Kidney (tissue), 13 donors: ENCODE measurements at regions not wholly inside any gene's neighbourhood (a gene's known extent, or its start where the extent isn't known, plus 50 kb on each side); places are given as distances from the start of the nearest gene placed in this dataset.

Source experiments
- DNase-seq, 5 donors: peaks; one replicate each; pipeline ENCODE4 v3.0.0-alpha.2; 2013 to 2020
- FAIRE-seq: peaks from 2 replicates; lab custom pipeline; 2012; peaks lifted over from hg19 to GRCh38; lab: Jason Lieb, UNC
- H3K27ac ChIP-seq, 2 donors: one replicate each; pipeline ENCODE4 v1.7.0; 2013; ENCODE audit warnings: low read depth in 2 of 2, low read length in 2 of 2, inconsistent platforms in 1 of 2
- H3K27me3 ChIP-seq: one replicate; pipeline ENCODE4 v1.7.1; 2013; ENCODE audit warnings: low read length, inconsistent platforms; ENCODE audit not compliant: control insufficient read depth, insufficient read depth
- H3K36me3 ChIP-seq, 3 donors: one replicate each; pipeline versions ENCODE4 v1.7.0 to v1.7.1; 2013; ENCODE audit warnings: low read length in 3 of 3, control low read depth in 1 of 3, inconsistent platforms in 1 of 3; ENCODE audit not compliant: insufficient read depth in 3 of 3, control insufficient read depth in 2 of 3
- H3K4me1 ChIP-seq, 3 donors: one replicate each; pipeline versions ENCODE4 v1.7.0 to v1.7.1; 2013; ENCODE audit warnings: low read length in 3 of 3, inconsistent platforms in 1 of 3, low read depth in 1 of 3; ENCODE audit not compliant: control insufficient read depth in 2 of 3, insufficient read depth in 2 of 3
- H3K4me3 ChIP-seq, 3 donors: one replicate each; pipeline versions ENCODE4 v1.7.0 to v1.8.1; 2013; ENCODE audit warnings: low read length in 3 of 3, control low read depth in 1 of 3, inconsistent platforms in 1 of 3
- H3K9ac ChIP-seq, 3 donors: one replicate each; pipeline versions ENCODE4 v1.7.0 to v1.7.1; 2013; ENCODE audit warnings: low read length in 3 of 3, control low read depth in 1 of 3, inconsistent platforms in 1 of 3
- H3K9me3 ChIP-seq, 3 donors: one replicate each; pipeline versions ENCODE4 v1.7.0 to v1.7.1; 2013; ENCODE audit warnings: low read length in 3 of 3, control low read depth in 1 of 3, inconsistent platforms in 1 of 3; ENCODE audit not compliant: control insufficient read depth in 2 of 3, insufficient read depth in 1 of 3
- intact Hi-C: fragments of 100-400 bp; cut with DNase I; formaldehyde crosslinking; loops from one replicate; pipeline ENCODE4 v1.11.1; 2022
- TF ChIP-seq, protein P1 (sequence below): IDR thresholded peaks from 3 replicates; pipeline ENCODE4 v1.5.1; 2012; ENCODE audit warnings: mild to moderate bottlenecking, moderate library complexity, borderline replicate concordance; ENCODE audit not compliant: insufficient read depth; ENCODE audit errors: extremely low read depth
- donor health status: control.
- donor health status: control.
- donor health status: control.
- donor health status: control.
- donor health status: control.
- donor health status: DM: yes; HTN: yes; CAD: no.
- donor health status: Normal renal cell carcinoma (clear cell type).

DNA sequence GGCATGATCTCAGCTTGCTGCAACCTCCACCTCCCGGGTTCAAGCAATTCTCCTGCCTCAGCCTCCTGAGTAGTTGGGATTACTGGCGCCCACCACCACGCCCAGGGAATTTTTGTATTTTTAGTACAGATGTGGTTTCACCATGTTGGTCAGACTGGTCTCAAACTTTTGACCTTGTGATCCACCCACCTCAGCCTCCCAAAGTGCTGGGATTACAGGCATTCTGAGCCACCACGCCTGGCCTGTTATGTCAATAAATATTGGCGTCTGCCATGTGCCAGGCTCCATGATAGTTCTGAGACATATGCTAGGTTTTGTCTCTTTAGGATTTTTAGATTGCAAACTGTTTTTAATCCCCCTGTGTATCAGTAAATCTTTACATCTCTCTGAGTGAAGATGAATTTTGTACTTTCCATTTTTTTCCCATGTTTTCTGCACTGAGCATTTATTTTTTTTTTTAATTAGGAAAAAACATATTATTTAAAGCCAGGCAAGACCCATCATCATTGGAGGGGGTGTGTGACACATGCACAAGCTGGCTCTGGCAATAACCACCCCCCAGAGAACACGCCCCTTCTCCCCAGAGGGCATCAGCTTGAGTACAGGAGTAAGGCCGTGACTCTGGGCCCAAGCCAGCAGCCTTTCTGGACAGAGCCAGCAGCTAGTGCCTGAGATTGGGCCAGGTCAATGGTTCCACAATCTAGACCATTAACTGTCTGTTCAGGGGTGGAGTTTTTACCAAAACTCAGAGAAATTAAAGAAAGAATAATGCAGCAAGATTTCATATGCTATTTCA is 51.0 kb upstream of the ATP1B3 start:
- no peak overlapping the region for H3K9ac ChIP-seq
- H3K4me3 ChIP-seq, result no peak overlapping the region
- DNase-seq (no peak), FAIRE-seq (no peak)
- no peaks in the 10 kb centered on the region for H3K9me3 ChIP-seq
- no peaks in the 10 kb centered on the region for H3K36me3 ChIP-seq
- intact Hi-C loops, result no loop called here
- no peak overlapping the region for H3K27ac ChIP-seq
- H3K4me1 ChIP-seq, result no peaks in the 10 kb centered on the region
- TF ChIP-seq, protein P1, sequence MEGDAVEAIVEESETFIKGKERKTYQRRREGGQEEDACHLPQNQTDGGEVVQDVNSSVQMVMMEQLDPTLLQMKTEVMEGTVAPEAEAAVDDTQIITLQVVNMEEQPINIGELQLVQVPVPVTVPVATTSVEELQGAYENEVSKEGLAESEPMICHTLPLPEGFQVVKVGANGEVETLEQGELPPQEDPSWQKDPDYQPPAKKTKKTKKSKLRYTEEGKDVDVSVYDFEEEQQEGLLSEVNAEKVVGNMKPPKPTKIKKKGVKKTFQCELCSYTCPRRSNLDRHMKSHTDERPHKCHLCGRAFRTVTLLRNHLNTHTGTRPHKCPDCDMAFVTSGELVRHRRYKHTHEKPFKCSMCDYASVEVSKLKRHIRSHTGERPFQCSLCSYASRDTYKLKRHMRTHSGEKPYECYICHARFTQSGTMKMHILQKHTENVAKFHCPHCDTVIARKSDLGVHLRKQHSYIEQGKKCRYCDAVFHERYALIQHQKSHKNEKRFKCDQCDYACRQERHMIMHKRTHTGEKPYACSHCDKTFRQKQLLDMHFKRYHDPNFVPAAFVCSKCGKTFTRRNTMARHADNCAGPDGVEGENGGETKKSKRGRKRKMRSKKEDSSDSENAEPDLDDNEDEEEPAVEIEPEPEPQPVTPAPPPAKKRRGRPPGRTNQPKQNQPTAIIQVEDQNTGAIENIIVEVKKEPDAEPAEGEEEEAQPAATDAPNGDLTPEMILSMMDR, result no peak
- no peaks in the 10 kb centered on the region for H3K27me3 ChIP-seq
